ENCODE measurements at regions not wholly inside any gene's neighbourhood (a gene's known extent, or its start where the extent isn't known, plus 50 kb on each side); places are given as distances from the start of the nearest gene placed in this dataset.
"Not testable (repeated sequence)": the region's sequence is repeated elsewhere in the genome, so short reads cannot be mapped to it uniquely, and the experiment has no call there.

DNA sequence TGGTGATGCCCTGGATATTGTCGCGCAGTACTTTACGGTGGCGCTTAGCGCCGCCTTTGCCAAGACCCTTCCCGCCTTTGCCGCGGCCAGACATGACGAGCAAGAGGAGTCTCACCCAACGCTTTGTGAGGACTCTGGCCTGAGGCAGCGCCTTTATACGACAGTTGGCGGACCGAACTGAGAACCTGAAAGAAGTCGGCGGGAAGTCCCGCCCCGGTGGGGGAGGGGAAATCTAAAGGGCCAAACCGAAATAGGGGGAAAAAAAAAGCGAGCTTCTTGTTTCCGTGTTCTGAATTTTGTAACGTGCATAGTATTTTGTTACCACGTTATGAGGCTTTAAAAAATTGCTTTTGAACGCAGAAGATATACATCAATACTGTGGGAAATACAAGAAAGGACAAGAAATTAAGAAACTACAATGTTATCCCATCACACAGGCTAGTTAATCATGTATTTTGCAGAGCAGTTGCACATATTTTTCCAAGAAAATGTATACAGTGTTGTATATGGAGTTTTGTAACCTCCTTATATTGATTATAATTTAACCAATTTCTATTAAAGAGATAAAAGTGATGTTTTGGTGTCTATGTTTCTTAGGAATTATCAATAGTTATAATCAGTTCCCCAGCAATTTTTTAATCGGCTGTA, 80.6 kb downstream of the OR2B2 start:
- not testable (repeated sequence) for H3K27me3 Mint-ChIP-seq, H3K9me3 Mint-ChIP-seq, H3K36me3 Mint-ChIP-seq
- Mint-ChIP-seq H3K27ac (peak overlapping the region; percentile 92 to 98 (median 96)), H3K4me3 (peak overlapping the region; percentile 81 to 95 (median 92)), H3K4me1 (peaks cover 27 to 30% (median 27%) of the 10 kb centered on the region in 3 donors)

DNA sequence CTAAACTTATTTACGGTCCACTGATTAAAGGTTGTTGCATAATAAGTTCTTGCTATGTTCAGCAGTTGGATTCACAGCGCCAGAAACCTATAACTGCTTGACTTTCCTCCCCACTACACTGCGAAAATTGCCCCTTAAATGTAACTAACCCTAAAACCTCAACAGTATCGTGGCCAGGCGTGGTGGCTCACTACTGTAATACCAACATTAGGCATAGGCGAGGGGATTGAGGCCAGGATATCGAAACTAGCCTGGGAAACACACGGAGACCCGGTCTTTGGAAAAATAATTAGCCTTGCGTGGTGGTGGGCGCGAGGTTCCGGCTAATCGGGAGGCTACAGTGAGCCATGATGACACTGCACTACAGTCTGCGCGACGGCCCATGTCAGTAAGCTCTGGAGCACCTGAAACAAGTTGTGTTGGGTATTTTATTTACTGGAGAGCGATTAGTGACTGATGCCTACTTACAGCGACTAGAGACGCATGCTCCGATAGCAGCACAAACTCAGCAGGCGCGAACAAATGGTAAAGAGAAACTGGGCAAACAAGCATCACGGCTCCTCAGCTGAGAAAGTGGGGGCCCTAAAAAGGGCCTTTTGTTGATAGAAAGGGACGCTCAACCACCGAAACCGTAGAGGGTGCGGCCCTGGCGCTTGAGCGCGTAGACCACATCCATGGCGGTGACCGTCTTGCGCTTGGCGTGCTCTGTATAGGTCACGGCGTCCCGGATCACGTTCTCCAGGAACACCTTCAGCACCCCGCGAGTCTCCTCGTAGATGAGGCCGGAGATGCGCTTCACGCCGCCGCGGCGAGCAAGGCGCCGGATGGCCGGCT, 81.4 kb downstream of the OR2B2 start:
- H3K36me3 Mint-ChIP-seq, H3K9me3 Mint-ChIP-seq, H3K27me3 Mint-ChIP-seq: not testable (repeated sequence)
- Mint-ChIP-seq H3K4me1 (peaks cover 21 to 27% (median 24%) of the 10 kb centered on the region in 3 donors), H3K4me3 (peak overlapping the region; percentile 90 to 95 (median 94)), H3K27ac (peak overlapping the region; percentile 92 to 98 (median 96))

DNA sequence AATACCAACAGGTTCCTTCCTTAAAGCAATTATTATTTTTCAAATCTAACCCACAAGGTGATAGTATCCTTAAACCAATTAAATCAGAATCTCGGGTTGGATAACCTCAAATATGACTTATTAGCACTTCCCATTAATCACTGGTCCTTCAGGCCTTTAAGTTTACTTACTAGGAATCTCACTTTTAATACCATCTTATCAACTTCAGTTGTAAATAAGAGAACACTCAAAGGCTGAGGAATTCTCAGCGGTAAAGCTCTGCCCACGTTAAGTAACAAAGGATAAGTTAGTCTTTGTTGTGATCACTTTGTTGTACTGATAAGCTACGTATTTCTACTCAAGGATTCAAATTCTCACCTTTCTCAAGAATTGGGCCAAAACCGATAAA, 82.0 kb downstream of the OR2B2 start:
- Mint-ChIP-seq H3K9me3 (no peaks in the 10 kb centered on the region), H3K4me3 (peak overlapping the region; percentile 90 to 95 (median 94)), H3K27ac (peak overlapping the region; percentile 92 to 98 (median 96)), H3K27me3 (no peaks in the 10 kb centered on the region), H3K36me3 (peaks cover 5% of the 10 kb centered on the region), H3K4me1 (peaks cover 23 to 28% (median 26%) of the 10 kb centered on the region in 3 donors)

DNA sequence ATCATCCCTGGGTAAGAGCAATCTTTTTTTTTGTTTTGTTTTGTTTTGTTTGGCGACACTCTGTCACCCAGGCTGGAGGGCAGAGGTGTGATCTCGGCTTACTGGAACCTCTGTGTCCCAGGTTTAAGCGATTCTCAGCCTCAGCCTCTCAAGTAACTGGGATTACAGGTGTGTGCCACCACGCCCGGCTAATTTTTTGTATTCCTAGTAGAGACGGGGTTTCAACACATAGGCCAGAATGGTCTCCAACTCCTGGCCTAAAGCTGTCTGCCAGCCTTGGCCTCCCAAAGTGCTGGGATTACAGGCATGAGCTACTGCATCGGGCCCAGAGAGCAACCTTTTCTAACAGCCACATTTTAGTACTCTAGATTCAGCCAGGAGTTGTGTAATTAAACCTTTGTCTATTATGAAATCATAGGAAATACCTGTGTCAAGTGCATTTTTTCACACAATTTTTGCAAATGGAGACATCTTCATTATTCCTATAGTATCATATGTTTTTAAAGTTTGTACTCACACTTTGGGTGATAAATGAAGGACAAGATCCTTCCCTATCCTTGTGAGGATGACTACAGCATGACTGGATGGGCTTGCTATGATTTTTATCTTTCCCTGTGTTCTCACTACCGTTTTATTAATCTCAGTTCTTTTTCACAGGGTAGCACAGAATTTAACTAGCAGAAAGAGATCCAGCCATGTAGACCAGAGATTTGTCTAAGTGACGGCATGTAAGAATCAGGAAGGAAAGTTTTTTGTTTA, 82.6 kb downstream of the OR2B2 start:
- Mint-ChIP-seq H3K4me1 (peaks cover 21 to 29% (median 24%) of the 10 kb centered on the region in 3 donors), H3K4me3 (peak overlapping the region; percentile 90 to 95 (median 94)), H3K9me3 (no peaks in the 10 kb centered on the region), H3K27me3 (no peaks in the 10 kb centered on the region), H3K36me3 (peaks cover 5% of the 10 kb centered on the region), H3K27ac (peak overlapping the region in 2 of 3 donors; percentile 92 to 98)

GRCh38 chr6:27827477-27827876, 84.7 kb downstream of the OR2B2 start:
- H3K4me1 Mint-ChIP-seq: peaks cover 23 to 40% (median 26%) of the 10 kb centered on the region in 3 donors

DNA sequence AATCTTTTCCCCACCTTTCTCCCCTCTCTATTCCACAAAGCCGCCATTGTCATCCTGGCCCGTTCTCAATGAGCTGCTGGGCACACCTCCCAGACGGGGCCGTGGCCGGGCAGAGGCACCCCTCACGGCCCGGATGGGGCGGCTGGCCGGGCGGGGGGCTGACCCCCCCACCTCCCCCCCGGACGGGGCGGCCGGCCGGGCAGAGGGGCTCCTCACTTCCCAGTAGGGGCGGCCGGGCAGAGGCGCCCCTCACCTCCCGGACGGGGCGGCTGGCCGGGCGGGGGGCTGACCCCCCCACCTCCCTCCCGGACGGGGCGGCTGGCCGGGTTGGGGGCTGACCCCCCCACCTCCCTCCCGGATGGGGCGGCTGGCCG, 85.6 kb downstream of the OR2B2 start:
- peaks cover 22 to 43% (median 24%) of the 10 kb centered on the region in 3 donors for H3K4me1 Mint-ChIP-seq
- H3K4me3 Mint-ChIP-seq: peak overlapping the region in 2 of 4 donors; percentile 60 to 93
- peak overlapping the region in 1 of 3 donors; percentile 89 for H3K27ac Mint-ChIP-seq
- H3K9me3 Mint-ChIP-seq, H3K27me3 Mint-ChIP-seq, H3K36me3 Mint-ChIP-seq: not testable (repeated sequence)

More at GRCh38 chr6:27827477-27827876, 84.7 kb downstream of the OR2B2 start:
- H3K27ac Mint-ChIP-seq, H3K4me3 Mint-ChIP-seq, H3K36me3 Mint-ChIP-seq, H3K27me3 Mint-ChIP-seq, H3K9me3 Mint-ChIP-seq: not testable (repeated sequence)

DNA sequence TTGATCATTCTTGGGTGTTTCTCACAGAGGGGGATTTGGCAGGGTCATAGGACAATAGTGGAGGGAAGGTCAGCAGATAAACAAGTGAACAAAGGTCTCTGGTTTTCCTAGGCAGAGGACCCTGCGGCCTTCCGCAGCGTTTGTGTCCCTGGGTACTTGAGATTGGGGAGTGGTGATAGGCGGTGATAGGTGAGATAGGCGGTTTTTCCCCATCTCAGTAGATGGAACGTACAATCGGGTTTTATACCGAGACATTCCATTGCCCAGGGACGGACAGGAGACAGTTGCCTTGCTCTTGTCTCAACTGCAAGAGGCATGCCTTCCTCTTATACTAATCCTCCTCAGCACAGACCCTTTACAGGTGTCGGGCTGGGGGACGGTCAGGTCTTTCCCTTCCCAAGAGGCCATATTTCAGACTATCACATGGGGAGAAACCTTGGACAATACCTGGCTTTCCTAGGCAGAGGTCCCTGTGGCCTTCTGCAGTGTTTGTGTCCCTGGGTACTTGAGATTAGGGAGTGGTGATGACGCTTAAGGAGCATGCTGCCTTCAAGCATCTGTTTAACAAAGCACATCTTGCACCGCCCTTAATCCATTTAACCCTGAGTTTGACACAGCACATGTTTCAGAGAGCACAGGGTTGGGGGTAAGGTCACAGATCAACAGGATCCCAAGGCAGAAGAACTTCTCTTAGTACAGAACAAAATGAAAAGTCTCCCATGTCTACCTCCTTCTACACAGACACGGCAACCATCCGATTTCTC, 86.2 kb downstream of the OR2B2 start:
- not testable (repeated sequence) for H3K9me3 Mint-ChIP-seq, H3K27me3 Mint-ChIP-seq, H3K36me3 Mint-ChIP-seq
- Mint-ChIP-seq H3K4me1 (peaks cover 21 to 37% (median 21%) of the 10 kb centered on the region in 3 donors), H3K4me3 (peak overlapping the region in 3 of 4 donors; percentile 26 to 93 (median 60)), H3K27ac (peak overlapping the region in 2 of 3 donors; percentile 31 to 89)

DNA sequence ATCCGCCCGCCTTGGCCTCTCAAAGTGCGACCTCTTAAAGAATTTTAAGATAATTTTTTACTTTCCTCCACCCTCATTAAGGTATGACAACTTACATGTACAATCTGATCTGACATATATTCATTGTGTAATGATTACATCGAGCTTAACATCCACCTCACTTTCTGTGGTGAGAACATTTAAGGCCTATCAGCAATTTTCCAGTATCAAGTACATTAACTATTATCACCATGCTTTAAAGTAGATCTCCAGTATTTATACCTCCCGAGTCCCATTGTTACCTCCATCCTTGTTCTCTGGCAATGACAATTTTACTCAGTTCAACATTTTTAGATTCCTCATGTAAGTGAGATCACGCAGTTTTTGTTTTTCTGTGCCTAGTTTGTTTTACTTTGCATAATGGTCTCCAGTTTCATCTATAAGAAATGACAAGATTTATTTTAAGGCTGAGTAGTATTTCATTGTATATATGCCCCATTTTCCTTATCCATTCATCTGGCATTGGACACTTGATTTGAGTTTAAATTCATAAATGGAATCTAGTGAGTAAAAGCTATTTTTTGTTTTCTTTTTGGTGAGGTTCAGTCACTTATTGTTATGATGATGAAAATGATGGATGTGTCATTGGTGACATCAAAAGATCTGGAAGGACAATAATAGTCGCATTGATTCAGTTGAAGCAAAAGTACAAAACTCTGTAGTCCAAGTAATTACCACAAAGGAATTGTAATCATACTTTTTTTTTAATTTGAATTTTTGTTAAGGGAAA, 87.0 kb downstream of the OR2B2 start:
- Mint-ChIP-seq H3K4me3 (peak overlapping the region; percentile 87 to 97 (median 95)), H3K27me3 (no peaks in the 10 kb centered on the region), H3K27ac (peak overlapping the region; percentile 89 to 99 (median 99)), H3K9me3 (peaks cover 0 to 5% (median 0%) of the 10 kb centered on the region in 3 donors), H3K36me3 (peaks cover 2% of the 10 kb centered on the region), H3K4me1 (peaks cover 16 to 29% (median 17%) of the 10 kb centered on the region in 3 donors)

- Mint-ChIP-seq H3K4me1 (peaks cover 10 to 24% (median 10%) of the 10 kb centered on the region in 3 donors), H3K4me3 (peak overlapping the region; percentile 87 to 97 (median 95)), H3K27ac (peak overlapping the region; percentile 89 to 99 (median 99))
- H3K36me3 Mint-ChIP-seq, H3K9me3 Mint-ChIP-seq, H3K27me3 Mint-ChIP-seq: not testable (repeated sequence)
These were observed 87.8 kb downstream of the OR2B2 start for GRCh38 chr6:27824211-27825024.

DNA sequence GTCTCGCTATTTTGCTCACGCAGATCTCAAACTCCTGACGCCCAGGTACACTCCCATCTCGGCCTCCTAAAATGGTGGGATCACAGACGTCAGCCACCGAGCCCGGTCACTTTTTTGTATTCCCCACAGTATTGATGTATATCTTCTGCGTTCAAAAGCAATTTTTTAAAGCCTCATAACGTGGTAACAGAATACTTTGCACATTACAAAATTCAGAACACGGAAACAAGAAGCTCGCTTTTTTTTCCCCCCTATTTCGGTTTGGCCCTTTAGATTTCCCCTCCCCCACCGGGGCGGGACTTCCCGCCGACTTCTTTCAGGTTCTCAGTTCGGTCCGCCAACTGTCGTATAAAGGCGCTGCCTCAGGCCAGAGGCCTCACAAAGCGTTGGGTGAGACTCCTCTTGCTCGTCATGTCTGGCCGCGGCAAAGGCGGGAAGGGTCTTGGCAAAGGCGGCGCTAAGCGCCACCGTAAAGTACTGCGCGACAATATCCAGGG, 88.4 kb downstream of the OR2B2 start:
- Mint-ChIP-seq H3K27ac (peak overlapping the region; percentile 89 to 99 (median 99)), H3K4me3 (peak overlapping the region; percentile 87 to 97 (median 95)), H3K4me1 (peaks cover 9 to 24% (median 10%) of the 10 kb centered on the region in 3 donors)
- H3K9me3 Mint-ChIP-seq, H3K36me3 Mint-ChIP-seq, H3K27me3 Mint-ChIP-seq: not testable (repeated sequence)

DNA sequence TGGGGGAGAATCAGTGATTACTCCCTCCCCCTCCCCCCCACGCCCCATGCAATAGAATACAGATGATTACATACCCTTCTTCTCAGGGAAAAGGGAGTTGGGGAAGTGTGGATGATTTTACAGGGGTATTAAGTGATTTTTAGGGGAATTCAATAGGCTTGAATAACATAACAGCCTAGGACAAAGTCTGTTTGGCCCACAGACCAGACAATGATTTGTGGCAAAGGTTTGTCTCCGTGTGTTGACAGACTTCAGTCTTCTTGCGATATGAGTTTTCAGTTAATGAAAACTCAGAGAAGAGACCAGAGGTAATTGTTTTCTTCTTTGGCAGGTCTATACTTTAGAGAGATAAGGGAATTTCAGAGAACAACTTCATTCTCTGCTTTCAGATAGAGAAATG, 95.3 kb downstream of the OR2B2 start:
- Mint-ChIP-seq H3K4me1 (peaks cover 15 to 19% (median 18%) of the 10 kb centered on the region in 3 donors), H3K9me3 (peaks cover 0 to 1% (median 1%) of the 10 kb centered on the region in 3 donors), H3K4me3 (peak overlapping the region in 1 of 4 donors; percentile 45), H3K27ac (peak overlapping the region in 1 of 3 donors; percentile 65), H3K27me3 (peaks cover 2% of the 10 kb centered on the region), H3K36me3 (peaks cover 1% of the 10 kb centered on the region)

- peaks cover 0 to 1% (median 1%) of the 10 kb centered on the region in 3 donors for H3K9me3 Mint-ChIP-seq
- H3K4me3 Mint-ChIP-seq: peak overlapping the region; percentile 85 to 95 (median 90)
- H3K4me1 Mint-ChIP-seq: peaks cover 23 to 33% (median 28%) of the 10 kb centered on the region in 3 donors
- peaks cover 2% of the 10 kb centered on the region for H3K27me3 Mint-ChIP-seq
- peak overlapping the region; percentile 90 to 98 (median 95) for H3K27ac Mint-ChIP-seq
- peaks cover 1% of the 10 kb centered on the region for H3K36me3 Mint-ChIP-seq
These were observed 97.4 kb downstream of the OR2B2 start for GRCh38 chr6:27814665-27815424.
